GM12891 (cell line): ENCODE measurements at regions not wholly inside any gene's neighbourhood (a gene's known extent, or its start where the extent isn't known, plus 50 kb on each side); places are given as distances from the start of the nearest gene placed in this dataset.

Experiments
- DNase-seq: peaks from one replicate; pipeline ENCODE4 v3.0.0; 2011; ENCODE audit warnings: low spot score; ENCODE audit not compliant: insufficient read length
- FAIRE-seq: peaks from 2 replicates; lab custom pipeline; 2011; peaks lifted over from hg19 to GRCh38; lab: Jason Lieb, UNC
- PAX5 ChIP-seq: IDR thresholded peaks from 2 replicates; pipeline ENCODE4 v1.6.1; 2011; ENCODE audit warnings: low read length, moderate library complexity, mild to moderate bottlenecking; ENCODE audit not compliant: insufficient read depth, severe bottlenecking
- POLR2A ChIP-seq: IDR thresholded peaks from 2 replicates; pipeline ENCODE4 v1.6.1; 2011; ENCODE audit warnings: low read depth, low read length, control low read depth
- POLR2AphosphoS5 ChIP-seq: IDR thresholded peaks from 2 replicates; pipeline ENCODE4 v1.6.1; 2011; ENCODE audit warnings: low read depth, low read length, control low read depth
- POU2F2 ChIP-seq: IDR thresholded peaks from 2 replicates; pipeline ENCODE4 v1.6.1; 2011; ENCODE audit warnings: low read depth, mild to moderate bottlenecking, control low read depth, low read length, moderate library complexity
- SPI1 ChIP-seq: IDR thresholded peaks from 2 replicates; pipeline ENCODE4 v1.6.1; 2011; ENCODE audit warnings: low read depth, low read length, control low read depth
- TAF1 ChIP-seq: IDR thresholded peaks from 2 replicates; pipeline ENCODE4 v1.6.1; 2011; ENCODE audit warnings: low read depth, low read length, control low read depth

- TF ChIP-seq PAX5, result no peak
- no peak for TF ChIP-seq POLR2AphosphoS5
- no peak for TF ChIP-seq POU2F2
- no peak for TF ChIP-seq TAF1
- TF ChIP-seq POLR2A, result no peak
- no peak for TF ChIP-seq SPI1
- DNase-seq (no peak), FAIRE-seq (peak; percentile 56)
Observed at GRCh38 chr2:204026294-204026693, 89.7 kb downstream of the ICOS start.

- TF ChIP-seq POLR2A (no peak), PAX5 (no peak), TAF1 (no peak), POU2F2 (no peak; the same call in 1 of the 2 replicates)
- FAIRE-seq (peak; percentile 45), DNase-seq (no peak)
Observed at GRCh38 chr2:204027091-204027490, 90.5 kb downstream of the ICOS start.

GRCh38 chr2:204030322-204030721, 93.8 kb downstream of the ICOS start:
- TF ChIP-seq SPI1, result no peak
- TF ChIP-seq POU2F2, result no peak
- no peak for TF ChIP-seq PAX5
- no peak for TF ChIP-seq POLR2A
- TF ChIP-seq TAF1, result no peak
- no peak for TF ChIP-seq POLR2AphosphoS5
- FAIRE-seq, result no peak
- DNase-seq, result no peak

GRCh38 chr2:204031056-204031455, 94.5 kb downstream of the ICOS start:
- FAIRE-seq (no peak), DNase-seq (no peak)
- TF ChIP-seq SPI1 (no peak), POLR2AphosphoS5 (no peak), TAF1 (no peak), PAX5 (no peak), POLR2A (no peak), POU2F2 (no peak)

- no peak for TF ChIP-seq POLR2AphosphoS5
- no peak for TF ChIP-seq PAX5
- no peak for TF ChIP-seq POLR2A
- FAIRE-seq, result no peak
- no peak for DNase-seq
Observed at GRCh38 chr2:204032301-204032700, 95.7 kb downstream of the ICOS start.

- DNase-seq (no peak), FAIRE-seq (no peak)
- TF ChIP-seq PAX5 (no peak), SPI1 (no peak), POU2F2 (no peak), TAF1 (no peak), POLR2AphosphoS5 (no peak), POLR2A (no peak)
Observed at GRCh38 chr2:204033611-204034495, 97.3 kb downstream of the ICOS start.

- FAIRE-seq (no peak), DNase-seq (no peak)
- TF ChIP-seq POLR2AphosphoS5, result no peak
- no peak for TF ChIP-seq POLR2A
- TF ChIP-seq SPI1, result no peak
Observed at GRCh38 chr2:204036706-204037105, 100.1 kb downstream of the ICOS start.

- no peak for DNase-seq
- TF ChIP-seq SPI1 (no peak), TAF1 (no peak), POLR2AphosphoS5 (no peak), POU2F2 (no peak), PAX5 (no peak), POLR2A (no peak)
- no peak for FAIRE-seq
Observed at GRCh38 chr2:204037286-204037685, 100.7 kb downstream of the ICOS start.

- TF ChIP-seq TAF1 (no peak), PAX5 (no peak), POU2F2 (no peak), POLR2A (no peak), SPI1 (no peak), POLR2AphosphoS5 (no peak)
- DNase-seq, result no peak
- no peak for FAIRE-seq
Observed at GRCh38 chr2:204039298-204039838, 102.8 kb downstream of the ICOS start.
